PC-3 (cell line): ENCODE measurements at regions not wholly inside any gene's neighbourhood (a gene's known extent, or its start where the extent isn't known, plus 50 kb on each side); places are given as distances from the start of the nearest gene placed in this dataset.

ENCODE experiments used
- CTCF ChIP-seq: fragments of 300-600 bp; sonication (generic); conservative IDR thresholded peaks from 2 replicates; pipeline ENCODE4 v1.5.1; 2017; ENCODE audit warnings: antibody characterized with exemption, low read depth, mild to moderate bottlenecking, low read length
- EZH2 ChIP-seq: fragments of 300-600 bp; sonication (generic); IDR thresholded peaks from one replicate; pipeline ENCODE4 v1.6.1; 2017; ENCODE audit warnings: antibody characterized with exemption, mild to moderate bottlenecking, low read length; ENCODE audit not compliant: unreplicated experiment

GRCh38 chr9:116058421-116058820 lies 95.2 kb upstream of the PAPPA start:
- TF ChIP-seq CTCF (no peak), EZH2 (no peak)
